ENCODE measurements at regions not wholly inside any gene's neighbourhood (a gene's known extent, or its start where the extent isn't known, plus 50 kb on each side); places are given as distances from the start of the nearest gene placed in this dataset.

GRCh38 chr2:56082665-56083064, 101.1 kb upstream of the CCDC85A start:
- TF ChIP-seq EZH2 (IDR thresholded peaks at IDR 0.05) (no peak), POLR2AphosphoS5 (IDR thresholded peaks at IDR 0.05; ENCODE audit: borderline replicate concordance, low read depth, low read length) (no peak)
